ENCODE measurements at regions not wholly inside any gene's neighbourhood (a gene's known extent, or its start where the extent isn't known, plus 50 kb on each side); places are given as distances from the start of the nearest gene placed in this dataset.

GRCh38 chr9:82337351-82337750, 348.8 kb downstream of the SPATA31D1 start:
- TF ChIP-seq POLR2A (IDR thresholded peaks at IDR 0.05) (no peak), CTCF (IDR thresholded peaks at IDR 0.05) (no peak), POLR2AphosphoS5 (IDR thresholded peaks at IDR 0.05) (no peak), EP300 (IDR thresholded peaks at IDR 0.05) (no peak)
